Stimulated activated CD4-positive, alpha-beta T cell treated with anti-CD3 and anti-CD28 coated beads, Interleukin-4, amount 100 ng/mL, for 24 hours (primary cell): ENCODE measurements at regions not wholly inside any gene's neighbourhood (a gene's known extent, or its start where the extent isn't known, plus 50 kb on each side); places are given as distances from the start of the nearest gene placed in this dataset.

Source experiments
- DNase-seq: peaks from one replicate; pipeline ENCODE4 v3.0.0-alpha.2; 2020

DNA sequence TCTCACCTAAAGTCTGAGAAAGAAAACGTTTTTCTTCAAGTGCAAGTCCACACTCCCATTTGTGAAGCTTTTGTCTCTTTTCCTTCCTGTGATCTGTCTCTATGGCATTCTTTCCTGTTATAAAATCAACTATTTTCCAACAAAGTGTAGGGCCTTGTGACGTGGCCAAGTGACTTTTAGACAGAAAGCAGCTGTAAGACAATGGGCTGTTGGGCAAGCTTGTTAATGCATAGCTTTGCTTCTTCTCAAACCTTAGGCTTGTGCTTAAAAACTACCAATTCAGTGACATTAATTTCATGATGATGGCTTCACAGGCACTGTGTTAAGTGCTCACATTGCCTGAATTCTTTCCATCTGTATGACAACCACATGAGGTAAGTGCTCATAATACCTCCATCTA, 83.5 kb downstream of the VCY1B start:
- no peak for DNase-seq

DNA sequence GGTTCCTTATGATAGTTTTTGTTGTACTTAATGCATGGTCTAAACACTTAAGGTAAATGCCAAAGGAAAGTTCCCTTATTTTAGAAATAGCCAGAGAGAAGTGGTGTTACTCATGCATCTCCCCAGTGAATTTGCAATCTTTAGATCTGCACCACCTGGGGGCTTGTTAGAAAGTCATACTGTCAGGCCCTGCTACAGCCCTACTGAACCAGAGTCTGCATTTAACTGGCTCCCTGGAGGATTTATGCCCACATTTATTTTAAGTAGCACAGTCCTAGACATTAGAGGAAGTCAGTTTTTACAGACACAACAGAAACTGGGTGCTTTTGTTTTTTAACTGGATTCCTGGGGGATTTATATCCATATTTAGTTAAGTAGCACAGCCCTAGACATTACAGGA, 89.6 kb downstream of the VCY1B start:
- DNase-seq, result no peak

DNA sequence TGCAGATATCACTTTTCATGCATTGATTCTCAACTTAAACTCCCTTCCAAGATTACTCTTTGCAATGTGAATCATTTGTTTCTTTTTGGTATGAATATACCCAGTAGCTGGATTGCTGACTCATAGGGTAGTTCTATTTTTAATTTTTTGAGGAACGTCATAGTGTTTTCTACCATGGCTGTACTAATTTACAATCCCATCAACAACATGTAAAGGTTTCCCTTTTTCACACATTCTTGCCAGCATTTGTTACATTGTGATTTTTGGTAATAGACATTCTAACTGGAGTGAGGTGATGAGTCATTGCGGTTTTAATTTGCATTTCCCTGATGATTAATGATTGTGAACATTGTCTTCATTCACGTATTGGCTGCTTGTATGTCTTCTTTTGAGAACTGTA, 126.7 kb downstream of the VCY1B start:
- no peak for DNase-seq

DNA sequence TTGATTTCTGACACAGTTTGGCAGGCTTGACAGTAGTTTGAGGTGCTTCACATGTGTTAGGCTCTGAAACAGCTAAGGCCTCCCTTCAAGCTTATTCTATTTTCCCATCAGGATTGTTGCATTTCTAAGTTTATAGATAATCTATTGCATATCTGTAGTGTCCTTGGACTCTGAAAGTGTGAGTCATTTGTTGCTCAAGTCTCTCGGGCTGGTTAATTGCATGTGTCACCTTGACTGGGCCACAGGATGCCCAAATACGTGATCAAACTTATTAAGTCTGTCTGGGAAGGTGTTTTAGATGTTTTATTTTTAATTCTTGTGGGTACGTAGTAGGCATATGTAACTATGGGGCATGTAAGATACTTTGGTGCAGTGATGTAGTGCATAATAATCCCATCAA, 166.0 kb downstream of the VCY1B start:
- DNase-seq, result no peak

DNA sequence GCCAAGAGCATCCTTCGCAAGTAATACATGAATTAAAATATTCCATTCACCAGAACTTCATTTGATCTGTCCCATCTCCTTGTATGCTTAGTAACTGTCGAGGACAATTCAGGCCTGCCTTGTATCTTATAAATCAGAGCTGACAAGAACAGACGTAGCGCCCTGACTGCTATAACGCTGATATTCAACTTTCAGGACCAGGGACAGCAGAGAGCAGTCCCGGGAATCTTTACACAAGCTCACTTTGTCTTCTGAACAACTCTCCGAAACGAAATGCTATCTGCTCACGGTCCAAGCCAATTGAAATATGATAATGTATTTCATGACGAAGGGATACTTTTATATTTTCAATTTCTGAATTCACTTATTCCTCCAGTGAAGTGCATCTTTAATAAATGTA, 175.7 kb downstream of the VCY1B start:
- no peak for DNase-seq

DNA sequence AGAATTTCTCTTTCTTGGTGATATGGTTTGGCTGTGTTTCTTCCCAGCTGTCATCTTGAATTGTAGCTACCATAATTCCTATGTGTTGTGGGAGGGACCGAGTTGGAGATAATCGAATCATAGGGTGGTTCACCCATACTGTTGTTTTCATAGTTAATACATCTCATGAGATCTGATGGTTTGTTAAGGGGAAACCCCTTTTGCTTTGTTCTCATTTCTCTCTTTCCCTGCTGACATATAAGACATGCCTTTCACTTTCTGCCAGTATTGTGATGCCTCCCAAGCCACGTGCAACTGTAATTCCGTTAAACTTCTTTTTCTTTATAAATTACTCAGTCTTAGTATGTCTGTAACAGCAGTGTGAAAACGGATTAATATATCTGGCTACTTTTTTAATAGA, 179.0 kb downstream of the VCY1B start:
- no peak for DNase-seq

DNA sequence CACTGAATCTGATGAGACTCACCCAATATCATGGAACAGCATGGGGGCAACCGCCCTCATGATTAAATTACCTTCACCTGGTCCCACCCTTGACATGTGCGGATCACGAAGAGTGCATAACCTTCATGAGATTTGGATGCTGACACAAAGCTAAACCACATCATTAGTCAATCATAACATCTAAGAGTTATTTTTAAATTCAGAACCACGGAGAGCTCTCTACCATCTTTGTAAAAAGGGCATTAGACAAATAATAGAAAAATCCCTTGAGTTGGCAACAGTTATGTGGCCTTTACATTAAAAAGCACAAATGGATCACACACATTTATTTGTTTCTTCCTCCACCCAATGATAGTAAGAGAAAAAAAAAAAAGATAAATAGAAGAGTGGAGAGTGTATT, 182.2 kb downstream of the VCY1B start:
- DNase-seq, result no peak

DNA sequence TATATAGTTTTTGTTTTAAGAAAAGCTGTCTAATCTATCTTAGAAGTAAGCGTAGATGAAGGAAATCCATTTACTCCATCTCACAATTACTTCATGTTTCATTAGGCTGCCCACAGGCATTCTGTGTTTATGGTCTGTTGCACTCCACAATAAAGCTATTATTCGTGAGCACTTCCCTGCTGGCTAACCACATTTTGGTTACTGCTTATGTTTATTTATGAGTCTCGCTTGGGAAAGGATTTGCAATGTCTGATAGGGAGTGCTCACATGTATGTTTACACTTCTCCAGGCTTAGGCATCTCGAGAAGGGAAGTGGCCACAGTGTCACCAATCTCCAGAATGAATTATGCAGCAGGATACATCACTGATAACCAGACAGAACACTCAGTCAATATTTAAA, 190.9 kb downstream of the VCY1B start:
- no peak for DNase-seq

DNA sequence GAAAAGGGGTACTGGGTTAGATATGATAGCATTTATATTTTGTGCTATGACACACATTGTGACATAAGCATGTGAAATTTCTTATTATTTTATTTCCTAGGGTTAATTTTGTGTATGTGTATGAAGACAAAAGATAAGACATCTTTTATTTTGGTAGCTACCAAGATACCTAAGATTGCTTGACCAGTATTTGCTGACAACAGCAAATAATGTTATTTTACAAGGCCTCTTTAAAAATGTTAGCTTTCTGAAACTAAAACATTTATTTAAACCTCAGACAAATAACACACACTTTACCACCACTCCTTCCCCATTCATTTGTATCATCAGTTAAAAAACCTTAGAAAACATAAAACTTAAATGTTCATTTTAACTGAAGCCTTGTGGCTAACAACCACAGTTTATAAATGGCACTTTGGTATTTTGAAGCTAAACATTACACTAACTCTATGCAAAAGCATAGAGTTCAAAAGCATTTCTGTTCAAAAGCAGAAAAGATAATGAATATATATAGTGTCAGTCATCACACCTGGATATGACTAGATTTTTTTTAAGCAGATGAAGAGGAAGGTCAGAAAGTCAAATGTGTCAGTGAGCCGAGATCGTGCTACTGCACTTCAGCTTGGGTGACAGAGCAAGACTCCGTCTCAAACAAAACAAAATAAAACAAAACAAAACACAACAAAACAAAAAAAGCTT, 193.0 kb downstream of the VCY1B start:
- DNase-seq, result no peak

DNA sequence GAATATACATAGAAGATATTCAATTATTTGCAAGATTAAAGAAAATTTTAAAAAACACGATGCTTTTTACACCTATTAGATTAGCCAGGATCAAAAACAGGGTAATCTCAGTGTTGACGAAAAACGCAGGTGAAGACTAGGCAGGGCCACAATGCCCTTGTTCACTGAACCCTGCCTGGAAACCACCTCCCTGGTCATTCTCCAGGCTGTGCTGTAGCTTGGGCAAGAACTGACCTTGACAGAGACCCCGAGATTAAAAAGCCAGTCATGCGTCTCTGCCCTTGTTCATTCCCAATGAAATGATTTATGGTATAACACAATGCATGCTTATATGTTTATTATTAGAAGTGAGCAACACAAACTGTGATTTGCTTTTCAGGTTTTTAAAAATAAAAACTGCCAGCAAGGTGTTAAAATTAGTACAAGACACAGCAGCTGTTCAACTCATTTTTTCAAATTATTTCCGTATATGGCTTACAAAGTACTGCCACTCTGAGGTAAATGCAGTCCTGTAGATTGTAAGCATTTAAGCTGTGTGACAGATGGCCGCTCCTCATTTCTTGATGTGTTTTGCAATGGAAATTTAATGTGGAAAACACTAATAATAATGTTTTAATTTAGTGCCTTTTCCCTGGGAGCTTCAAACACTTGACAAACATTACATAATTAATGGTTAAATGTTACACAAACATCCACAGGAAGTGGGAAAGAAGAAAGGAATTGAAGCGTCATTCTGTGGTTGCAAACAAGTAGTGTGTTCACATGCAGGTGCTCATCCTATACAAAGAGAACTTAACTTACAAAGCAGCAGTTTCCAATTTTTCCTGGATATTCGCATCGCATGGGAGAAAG, 200.2 kb downstream of the VCY1B start:
- DNase-seq, result no peak

DNA sequence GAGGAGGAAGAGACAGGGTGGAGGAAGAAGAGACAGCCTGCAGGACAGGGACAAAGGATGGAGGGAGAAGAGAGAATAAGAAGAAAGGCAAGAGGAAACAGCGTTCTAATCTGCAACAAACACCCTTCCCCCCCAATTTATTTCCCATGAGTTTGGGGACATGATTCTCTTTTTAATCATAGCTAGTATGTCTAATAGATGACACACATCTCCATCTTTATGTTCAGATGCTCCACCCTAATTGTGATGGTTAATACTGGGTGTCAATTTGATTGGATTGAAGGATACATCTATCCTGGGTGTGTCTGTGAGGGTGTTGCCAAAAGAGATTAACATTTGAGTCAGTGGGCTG, 200.8 kb downstream of the VCY1B start:
- DNase-seq, result no peak

DNA sequence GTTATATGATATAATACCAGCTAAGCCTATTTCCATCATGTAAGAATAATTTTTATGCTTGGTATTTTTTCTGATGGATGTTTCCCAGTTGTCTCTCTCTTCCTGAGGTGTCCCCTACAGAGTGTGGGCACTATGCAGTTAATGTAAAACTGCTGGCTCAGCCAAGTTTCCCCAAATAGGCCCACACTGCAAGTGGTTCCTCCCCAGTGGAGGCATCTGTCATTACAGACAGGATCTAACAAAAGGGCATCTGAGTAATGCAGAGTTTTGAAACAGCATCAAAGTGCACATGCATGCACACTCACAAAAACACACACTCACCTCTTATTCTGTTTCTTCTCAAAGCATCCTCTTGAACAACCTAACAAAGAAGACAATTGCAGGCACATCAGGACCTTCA, 221.0 kb downstream of the VCY1B start:
- no peak for DNase-seq

DNA sequence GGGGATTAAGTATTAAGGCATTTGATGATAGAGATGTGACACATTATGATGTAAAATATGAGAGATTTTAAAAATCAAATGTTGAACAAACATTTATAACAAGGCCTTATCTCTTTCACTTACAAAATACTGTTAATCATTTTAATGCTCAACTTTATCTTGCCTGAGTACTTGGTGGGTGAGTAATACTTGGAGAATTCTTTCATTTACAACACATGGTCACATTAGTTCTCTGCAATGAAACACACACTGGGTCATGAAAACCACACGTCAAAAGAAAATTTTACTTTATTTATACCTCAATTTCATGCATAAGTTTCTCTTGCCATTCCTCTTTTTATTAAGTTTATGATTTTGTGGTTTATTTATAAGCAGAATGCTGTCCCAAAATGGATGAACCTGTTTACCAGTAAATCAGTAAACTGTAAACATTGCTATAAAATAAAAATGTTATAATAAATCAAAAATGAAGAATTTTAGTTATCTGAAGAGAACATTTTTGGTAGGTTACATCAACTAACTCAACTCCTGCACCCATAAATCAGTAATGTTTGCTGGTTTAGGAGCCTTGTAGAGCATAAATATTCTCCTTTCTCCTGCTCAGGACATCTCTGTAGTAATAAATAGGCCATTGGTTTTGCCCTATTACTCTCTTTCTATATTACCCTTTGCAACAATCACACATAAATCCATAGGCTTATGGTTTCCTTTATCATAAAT, 233.5 kb upstream of the NLGN4Y start:
- DNase-seq, result no peak

DNA sequence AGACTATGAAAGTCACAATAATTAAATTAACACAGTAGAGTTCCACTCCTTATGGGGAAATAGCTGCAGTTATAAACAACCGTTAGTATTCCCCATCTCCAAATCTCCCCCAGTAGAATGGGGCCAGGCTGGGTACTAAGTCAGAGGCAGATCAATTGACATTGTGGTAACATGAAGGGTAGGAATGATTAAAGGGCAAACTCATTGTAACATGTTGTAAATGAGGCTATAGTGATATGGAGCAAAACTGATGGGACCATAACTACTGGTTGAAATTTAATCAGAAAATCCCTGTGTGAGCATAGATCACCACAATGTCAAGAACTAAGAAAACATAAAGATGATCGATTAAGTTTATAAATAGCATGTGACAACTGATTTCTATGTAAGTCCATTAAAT, 231.9 kb upstream of the NLGN4Y start:
- DNase-seq, result no peak

DNA sequence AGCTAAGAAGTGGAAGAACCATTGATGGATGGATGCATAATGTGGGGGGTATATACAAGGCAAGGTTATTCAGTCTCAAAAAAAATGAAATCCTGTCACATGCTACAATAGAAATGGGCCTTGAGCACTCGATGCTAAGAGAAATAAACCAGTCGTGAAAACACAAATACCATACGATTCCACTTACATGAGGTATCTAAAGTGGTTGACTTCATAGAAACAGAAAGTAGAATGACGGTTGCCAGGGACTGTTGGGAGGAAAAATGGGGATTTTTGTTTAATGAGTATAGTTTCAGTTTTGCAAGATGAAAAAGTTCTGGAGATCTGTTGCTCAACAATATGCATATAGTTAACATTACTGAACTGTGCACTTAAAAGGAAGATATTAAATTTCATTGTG, 223.6 kb upstream of the NLGN4Y start:
- peak; percentile 7 for DNase-seq

DNA sequence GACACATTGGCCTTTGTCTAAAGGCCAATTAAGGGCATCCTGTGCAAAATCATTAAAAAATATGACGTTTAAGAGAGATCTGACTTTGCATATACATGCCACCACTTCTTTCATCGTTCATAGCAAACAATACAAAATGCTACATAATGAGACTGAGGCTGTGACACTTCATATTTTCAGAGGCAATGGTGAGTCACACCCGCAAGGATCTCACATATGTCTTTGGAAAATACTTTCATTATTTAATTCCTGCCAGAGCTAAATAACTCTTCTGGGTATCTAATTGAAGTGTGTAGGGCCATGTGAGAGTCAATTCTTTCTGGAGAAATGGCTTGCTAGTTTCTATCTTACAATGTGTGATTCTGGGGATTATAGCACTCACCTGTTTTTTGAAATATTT, 222.8 kb upstream of the NLGN4Y start:
- DNase-seq, result peak; percentile 35

DNA sequence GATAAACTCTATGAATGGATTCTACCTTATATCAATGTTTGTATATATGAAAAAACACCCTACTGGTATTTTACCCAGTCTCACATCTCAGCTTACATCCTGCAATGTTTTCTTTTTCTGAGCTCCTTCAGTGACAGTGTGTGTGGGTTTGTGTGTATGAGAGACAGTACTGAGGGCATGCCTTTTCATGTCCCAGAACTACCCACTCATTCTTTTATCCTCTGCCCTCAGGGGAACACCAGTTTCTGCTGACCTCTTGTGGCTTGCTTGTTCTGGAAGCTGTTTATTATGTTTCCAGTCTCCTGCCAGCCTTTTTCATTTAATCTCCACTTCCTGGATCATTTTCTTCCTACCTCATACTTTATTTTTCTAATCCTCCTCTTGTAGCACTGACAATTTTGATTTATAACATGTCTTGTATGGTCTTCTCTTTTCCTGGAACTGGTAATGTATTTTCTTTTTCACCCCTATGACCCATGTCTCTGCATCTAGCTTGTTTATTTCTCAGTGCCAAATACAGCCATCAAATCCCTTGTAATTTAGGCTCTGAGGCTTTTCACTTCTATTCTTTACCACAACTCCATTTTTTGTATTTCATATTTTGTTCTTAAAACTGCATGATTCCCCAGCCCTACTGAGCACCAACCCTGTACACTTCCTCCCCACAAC, 195.5 kb upstream of the NLGN4Y start:
- no peak for DNase-seq

DNA sequence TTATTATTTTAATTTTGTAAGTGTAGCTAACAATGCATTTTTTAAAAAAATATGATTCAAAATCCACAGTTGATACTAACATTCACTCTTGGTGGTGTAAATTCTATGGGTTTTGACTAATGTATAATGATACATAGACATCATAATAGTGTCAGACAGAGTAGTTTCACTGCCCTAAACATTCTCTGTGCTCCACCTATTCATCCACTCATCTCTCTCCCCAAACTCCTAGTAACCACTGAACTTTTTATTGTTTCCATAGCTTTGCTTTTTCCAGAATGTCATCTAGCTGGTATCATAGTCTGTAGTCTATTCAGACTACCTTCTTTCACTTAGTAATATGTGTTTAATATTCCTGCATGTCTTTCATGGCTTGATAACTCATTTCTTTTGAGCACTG, 194.0 kb upstream of the NLGN4Y start:
- DNase-seq, result no peak

DNA sequence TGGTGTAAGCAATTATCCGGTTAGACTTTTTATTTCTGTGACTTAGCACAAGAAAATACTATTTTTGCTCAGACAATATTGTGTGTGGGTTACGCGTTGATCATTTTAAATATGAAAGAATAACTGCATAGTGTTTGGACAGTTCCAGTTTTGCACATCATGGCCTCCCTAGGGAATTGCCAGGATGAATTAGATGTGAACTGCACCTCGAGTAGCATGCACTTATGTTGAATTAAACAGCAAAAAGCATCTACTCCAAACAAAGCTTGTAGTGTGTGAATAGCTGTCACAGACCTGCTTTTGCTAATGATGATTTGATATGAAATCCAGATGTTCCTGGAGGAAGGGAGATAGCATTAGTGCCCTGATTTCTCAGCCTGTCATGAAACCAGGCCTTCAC, 184.8 kb upstream of the NLGN4Y start:
- no peak for DNase-seq

DNA sequence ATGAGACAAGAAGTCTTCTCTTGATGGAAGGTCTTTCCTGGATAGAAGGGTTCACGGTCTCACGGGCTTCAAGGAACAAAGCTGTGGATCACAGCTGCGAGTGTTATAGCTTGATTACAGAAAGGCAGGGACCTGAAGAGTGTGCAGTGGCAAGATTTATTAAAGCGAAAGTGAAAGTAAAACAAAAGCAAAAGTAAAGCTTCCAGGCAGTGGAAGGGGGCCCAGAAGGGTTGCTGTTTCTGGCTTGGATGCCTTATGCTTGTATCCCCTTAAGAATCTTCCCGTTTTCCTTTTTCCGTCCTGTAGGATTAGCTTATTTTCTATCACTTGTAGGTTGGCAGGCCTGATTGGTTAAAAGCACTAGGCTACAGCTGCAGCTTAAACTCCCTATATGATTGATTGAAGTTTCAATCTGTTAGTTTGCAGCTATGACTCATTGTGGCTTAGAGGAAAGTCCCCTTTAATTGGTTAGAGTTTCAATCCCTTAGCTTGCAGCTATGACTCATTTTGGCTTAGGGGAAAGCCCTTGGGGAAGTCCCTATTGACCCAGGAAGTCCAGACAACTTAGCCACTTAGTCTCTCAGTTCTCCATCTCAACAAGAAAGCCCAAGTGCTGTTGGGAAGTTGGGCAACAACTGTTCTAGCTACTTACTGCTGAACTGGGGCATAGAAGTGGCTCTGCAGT, 183.7 kb upstream of the NLGN4Y start:
- peak; percentile 65 for DNase-seq

DNA sequence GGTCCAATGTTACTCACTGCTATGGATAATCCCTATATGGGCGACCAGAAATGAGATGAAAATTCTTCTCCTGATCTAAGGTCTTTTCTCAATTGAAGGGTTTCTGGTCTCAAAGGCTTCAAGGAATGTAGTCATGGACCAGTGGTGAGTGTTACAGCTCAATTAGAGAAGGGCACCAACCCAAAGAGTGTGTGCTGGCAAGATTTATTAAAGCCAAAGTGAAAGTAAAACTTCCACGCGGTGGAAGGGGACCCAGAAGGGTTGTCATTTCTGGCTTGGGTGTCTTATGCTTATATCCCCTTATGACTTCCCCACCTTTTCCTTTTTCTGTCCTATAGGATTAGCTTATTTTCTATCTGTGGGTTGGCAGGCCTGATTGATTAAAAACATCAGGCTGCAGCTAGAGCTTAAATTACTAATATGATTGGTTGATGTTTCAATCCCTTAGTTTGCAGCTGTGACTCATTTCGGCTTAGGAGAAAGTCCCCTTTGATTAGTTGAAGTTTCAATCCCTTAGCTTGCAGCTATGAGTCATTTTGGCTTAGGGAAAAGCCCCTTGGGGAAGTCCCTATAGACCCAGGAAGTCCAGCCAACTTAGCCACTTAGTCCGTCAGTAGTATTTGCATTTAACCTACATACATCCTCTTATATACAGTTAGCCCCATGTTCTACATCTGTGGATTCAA, 179.5 kb upstream of the NLGN4Y start:
- peak; percentile 53 for DNase-seq

DNA sequence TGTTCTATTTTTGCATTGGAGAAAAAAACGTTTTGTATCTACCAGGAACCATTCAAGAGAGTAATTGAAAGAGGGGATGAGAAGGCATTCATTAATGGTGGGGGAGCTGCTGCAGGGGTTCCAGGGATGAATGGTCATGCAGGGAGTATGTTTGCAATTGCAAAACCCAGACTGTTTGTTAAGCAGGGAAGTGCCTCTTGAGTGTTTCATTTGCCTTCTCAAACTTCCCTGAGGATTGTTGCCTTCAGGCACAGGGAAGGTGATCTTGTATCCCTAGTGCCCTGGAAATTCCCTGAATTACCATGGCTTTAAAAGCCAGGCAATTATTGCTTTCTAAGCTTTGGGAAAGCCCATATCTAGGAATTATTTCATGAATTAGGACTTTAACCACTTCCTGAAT, 172.7 kb upstream of the NLGN4Y start:
- DNase-seq, result no peak
